HCT116 (cell line): ENCODE measurements at regions not wholly inside any gene's neighbourhood (a gene's known extent, or its start where the extent isn't known, plus 50 kb on each side); places are given as distances from the start of the nearest gene placed in this dataset.

Source experiments
- ATAC-seq: fragments of 200-7000 bp; cut with Tn5 transposase; 2 replicates; pipeline ENCODE4 v1.9.1; 2020; ENCODE audit warnings: mild to moderate bottlenecking, moderate library complexity
- BruUV-seq: library from RNA; stranded (reverse); fragments of 400-500 nt; replicated peaks from 2 replicates; lab custom pipeline; 2021; lab: Mats Ljungman, UMichigan
- CTCF ChIA-PET: fragments of 300-600 bp; sonication (Branson Sonifier 250); formaldehyde crosslinking; loops from one replicate; lab custom pipeline; 2021; ENCODE audit warnings: antibody characterized with exemption; lab: Charles Lee
- POLR2A ChIA-PET: fragments of 300-600, 350-600 bp; sonication (Branson Sonifier 250); formaldehyde crosslinking; loops from one replicate; lab custom pipeline; 2021; ENCODE audit warnings: antibody characterized with exemption; lab: Charles Lee
- RAD21 ChIA-PET, 2 experiments: fragments of 300-600 bp; sonication (Branson Sonifier 250); formaldehyde crosslinking; loops; one replicate each; lab custom pipeline; 2023; ENCODE audit warnings: low total read pairs in 2 of 2; ENCODE audit not compliant: uncharacterized antibody in 2 of 2, unreplicated experiment in 2 of 2, low non-redundant PET in 1 of 2; lab: Charles Lee
- DNase-seq: peaks from one replicate; pipeline ENCODE4 v3.0.0-alpha.2; 2010; ENCODE audit warnings: low read depth, low spot score
- H2AFZ ChIP-seq: fragments of 200-600 bp; shearing (Covaris generic), sonication (generic); 2 replicates; pipeline ENCODE4 v1.6.1; 2017; ENCODE audit warnings: low read depth, mixed run types, mixed read lengths, antibody characterized with exemption, low read length; ENCODE audit not compliant: poor library complexity, severe bottlenecking
- H3K27ac ChIP-seq: 2 replicates; pipeline ENCODE4 v1.5.1; 2012; ENCODE audit warnings: low read depth, low read length
- H3K27me3 ChIP-seq: fragments of 200-600 bp; sonication (generic); 2 replicates; pipeline ENCODE4 v1.6.1; 2016; ENCODE audit warnings: mixed run types, low read length, mixed read lengths; ENCODE audit not compliant: insufficient read depth
- H3K36me3 ChIP-seq, 2 experiments: fragments of 200-500 bp in 1 of 2; fragments of 200-600 bp in 1 of 2; sonication (Bioruptor generic) in 1 of 2; sonication (generic) in 1 of 2; 2 replicates each; pipeline versions ENCODE4 v1.5.1 to v1.6.1; 2014 to 2016; ENCODE audit warnings: low read length in 2 of 2, inconsistent platforms in 1 of 2, mixed read lengths in 1 of 2, mixed run types in 1 of 2; ENCODE audit not compliant: insufficient read depth in 2 of 2, control insufficient read depth in 1 of 2
- H3K4me1 ChIP-seq, 2 experiments: fragments of 200-600 bp in 1 of 2; sonication (generic) in 1 of 2; 2 replicates each; pipeline versions ENCODE4 v1.5.1 to v1.6.1; 2012 to 2017; ENCODE audit warnings: low read length in 2 of 2, inconsistent platforms in 1 of 2, mild to moderate bottlenecking in 1 of 2, mixed read lengths in 1 of 2, mixed run types in 1 of 2, moderate library complexity in 1 of 2; ENCODE audit not compliant: insufficient read depth in 2 of 2, control insufficient read depth in 1 of 2
- H3K4me2 ChIP-seq: fragments of 200-600 bp; sonication (generic); 2 replicates; pipeline ENCODE4 v1.6.1; 2017; ENCODE audit warnings: mixed run types, low read length, mixed read lengths
- H3K4me3 ChIP-seq, 2 experiments: fragments of 200-600 bp in 1 of 2; sonication (generic) in 1 of 2; replicated peaks in 1 of 2; 2 replicates each; pipeline ENCODE4 v1.5.1; 2011 to 2016; ENCODE audit warnings: low read length in 2 of 2, control low read depth in 1 of 2, low read depth in 1 of 2, mild to moderate bottlenecking in 1 of 2, mixed read lengths in 1 of 2, mixed run types in 1 of 2
- H3K79me2 ChIP-seq: fragments of 200-600 bp; sonication (generic); 2 replicates; pipeline ENCODE4 v1.6.1; 2017; ENCODE audit warnings: mild to moderate bottlenecking, mixed run types, low read length, moderate library complexity, mixed read lengths; ENCODE audit not compliant: insufficient read depth
- H3K9ac ChIP-seq: fragments of 200-600 bp; sonication (generic); 2 replicates; pipeline ENCODE4 v1.6.1; 2016; ENCODE audit warnings: low read length, mixed read lengths
- H3K9me2 ChIP-seq: fragments of 200-600 bp; sonication (generic), shearing (Covaris generic); 2 replicates; pipeline ENCODE4 v1.6.1; 2017; ENCODE audit warnings: mixed run types, mild to moderate bottlenecking, moderate library complexity; ENCODE audit not compliant: insufficient read depth
- H3K9me3 ChIP-seq, 2 experiments: fragments of 200-500 bp in 1 of 2; fragments of 200-600 bp in 1 of 2; sonication (Bioruptor generic) in 1 of 2; sonication (generic) in 1 of 2; 2 replicates each; pipeline ENCODE4 v1.6.1; 2014 to 2017; ENCODE audit warnings: low read length in 2 of 2, mixed read lengths in 2 of 2, inconsistent platforms in 1 of 2, low read depth in 1 of 2, mild to moderate bottlenecking in 1 of 2, mixed run types in 1 of 2, moderate library complexity in 1 of 2; ENCODE audit not compliant: control insufficient read depth in 1 of 2, insufficient read depth in 1 of 2
- H4K20me1 ChIP-seq: fragments of 200-600 bp; sonication (generic), shearing (Covaris generic); 2 replicates; pipeline ENCODE4 v1.6.1; 2017; ENCODE audit warnings: mixed run types, mild to moderate bottlenecking, moderate library complexity; ENCODE audit not compliant: insufficient read depth
- CEBPB ChIP-seq: IDR thresholded peaks from 2 replicates; pipeline ENCODE4 v1.6.1; 2012; ENCODE audit warnings: low read depth
- EGR1 ChIP-seq: IDR thresholded peaks from 2 replicates; pipeline ENCODE4 v1.6.1; 2012; ENCODE audit warnings: low read depth
- ELF1 ChIP-seq: IDR thresholded peaks from 2 replicates; pipeline ENCODE4 v1.6.1; 2012; ENCODE audit warnings: low read depth, borderline replicate concordance
- EZH2 ChIP-seq: fragments of 200-600 bp; sonication (generic); IDR thresholded peaks from 2 replicates; pipeline ENCODE4 v1.6.1; 2017; ENCODE audit warnings: antibody characterized with exemption, mixed run types
- EZH2phosphoT487 ChIP-seq: fragments of 200-600 bp; IDR thresholded peaks from 2 replicates; pipeline ENCODE4 v1.6.1; 2018; ENCODE audit warnings: antibody characterized with exemption, borderline replicate concordance
- JUND ChIP-seq: IDR thresholded peaks from 2 replicates; pipeline ENCODE4 v1.6.1; 2012
- REST ChIP-seq: IDR thresholded peaks from 2 replicates; pipeline ENCODE4 v1.6.1; 2012; ENCODE audit warnings: low read depth
- intact Hi-C: fragments of 100-400 bp; cut with micrococcal nuclease; formaldehyde crosslinking; loops from 2 replicates; pipeline ENCODE4 v1.10.0; 2022

- TF ChIP-seq REST (no peak), EGR1 (no peak), CEBPB (no peak)
Observed at GRCh38 chr3:68334367-68334986, 597.9 kb downstream of the TAFA4 start (continued).

GRCh38 chr3:68328049-68328448, 604.3 kb downstream of the TAFA4 start:
- Histone ChIP-seq H3K9me3 (peaks cover 9 to 21% of the 10 kb centered on the region in 2 experiments; a peak in 2 of 4 replicates), H3K27ac (no peak overlapping the region), H3K4me3 (no peak overlapping the region), H4K20me1 (no peaks in the 10 kb centered on the region), H3K36me3 (no peaks in the 10 kb centered on the region), H3K9me2 (no peaks in the 10 kb centered on the region), H2AFZ (no peak overlapping the region), H3K4me2 (no peak overlapping the region), H3K27me3 (no peaks in the 10 kb centered on the region), H3K9ac (no peak overlapping the region), H3K4me1 (no peaks in the 10 kb centered on the region), H3K79me2 (no peaks in the 10 kb centered on the region)
- DNase-seq (no peak), ATAC-seq (no peak)
- ChIA-PET RAD21 (no interaction called here), CTCF (no interaction called here), POLR2A (no interaction called here)
- intact Hi-C loops, result no loop called here
- no TSS peak for BruUV-seq
- TF ChIP-seq JUND, result no peak
- no peak for TF ChIP-seq EZH2phosphoT487
- TF ChIP-seq EZH2, result no peak
- no peak for TF ChIP-seq ELF1
